ENCODE measurements at regions not wholly inside any gene's neighbourhood (a gene's known extent, or its start where the extent isn't known, plus 50 kb on each side); places are given as distances from the start of the nearest gene placed in this dataset.

DNA sequence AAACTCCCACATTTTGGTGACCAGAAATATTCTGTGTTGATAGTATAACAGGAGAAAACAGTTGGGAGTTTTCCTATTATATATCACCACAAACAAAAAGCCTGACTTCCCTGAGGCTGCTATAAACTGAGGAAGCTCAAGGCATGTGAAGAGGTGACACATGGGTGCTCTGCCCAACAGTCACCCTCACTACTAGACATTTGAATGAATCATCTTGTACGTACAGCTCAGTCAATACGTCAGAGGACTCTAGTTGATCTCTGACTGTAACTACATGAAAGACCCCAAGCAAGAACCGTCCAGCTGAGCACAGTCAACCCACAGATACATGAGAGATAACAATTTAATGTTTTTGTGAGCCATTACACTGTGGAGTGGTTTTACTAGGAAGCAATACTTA is 338.3 kb upstream of the ATP11B start:
- Histone ChIP-seq H3K27me3 (ENCODE audit: insufficient read depth, poor library complexity, severe bottlenecking) (no peaks in the 10 kb centered on the region), H3K27ac (replicated peaks) (no peak overlapping the region), H3K4me3 (replicated peaks; ENCODE audit: insufficient read depth, low read length) (no peak overlapping the region)
- DNase-seq (ENCODE audit: low read depth in 1 of 2, low spot score in 1 of 2): no peak
- TF ChIP-seq, protein P1, sequence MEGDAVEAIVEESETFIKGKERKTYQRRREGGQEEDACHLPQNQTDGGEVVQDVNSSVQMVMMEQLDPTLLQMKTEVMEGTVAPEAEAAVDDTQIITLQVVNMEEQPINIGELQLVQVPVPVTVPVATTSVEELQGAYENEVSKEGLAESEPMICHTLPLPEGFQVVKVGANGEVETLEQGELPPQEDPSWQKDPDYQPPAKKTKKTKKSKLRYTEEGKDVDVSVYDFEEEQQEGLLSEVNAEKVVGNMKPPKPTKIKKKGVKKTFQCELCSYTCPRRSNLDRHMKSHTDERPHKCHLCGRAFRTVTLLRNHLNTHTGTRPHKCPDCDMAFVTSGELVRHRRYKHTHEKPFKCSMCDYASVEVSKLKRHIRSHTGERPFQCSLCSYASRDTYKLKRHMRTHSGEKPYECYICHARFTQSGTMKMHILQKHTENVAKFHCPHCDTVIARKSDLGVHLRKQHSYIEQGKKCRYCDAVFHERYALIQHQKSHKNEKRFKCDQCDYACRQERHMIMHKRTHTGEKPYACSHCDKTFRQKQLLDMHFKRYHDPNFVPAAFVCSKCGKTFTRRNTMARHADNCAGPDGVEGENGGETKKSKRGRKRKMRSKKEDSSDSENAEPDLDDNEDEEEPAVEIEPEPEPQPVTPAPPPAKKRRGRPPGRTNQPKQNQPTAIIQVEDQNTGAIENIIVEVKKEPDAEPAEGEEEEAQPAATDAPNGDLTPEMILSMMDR (IDR thresholded peaks at IDR 0.05; ENCODE audit: insufficient read depth, low read length): no peak
- TF ChIP-seq POLR2AphosphoS5 (IDR thresholded peaks at IDR 0.05; ENCODE audit: low read depth): no peak
- no peak for TF ChIP-seq GABPA (IDR thresholded peaks at IDR 0.05; ENCODE audit: low read depth)
- TF ChIP-seq, protein P2, sequence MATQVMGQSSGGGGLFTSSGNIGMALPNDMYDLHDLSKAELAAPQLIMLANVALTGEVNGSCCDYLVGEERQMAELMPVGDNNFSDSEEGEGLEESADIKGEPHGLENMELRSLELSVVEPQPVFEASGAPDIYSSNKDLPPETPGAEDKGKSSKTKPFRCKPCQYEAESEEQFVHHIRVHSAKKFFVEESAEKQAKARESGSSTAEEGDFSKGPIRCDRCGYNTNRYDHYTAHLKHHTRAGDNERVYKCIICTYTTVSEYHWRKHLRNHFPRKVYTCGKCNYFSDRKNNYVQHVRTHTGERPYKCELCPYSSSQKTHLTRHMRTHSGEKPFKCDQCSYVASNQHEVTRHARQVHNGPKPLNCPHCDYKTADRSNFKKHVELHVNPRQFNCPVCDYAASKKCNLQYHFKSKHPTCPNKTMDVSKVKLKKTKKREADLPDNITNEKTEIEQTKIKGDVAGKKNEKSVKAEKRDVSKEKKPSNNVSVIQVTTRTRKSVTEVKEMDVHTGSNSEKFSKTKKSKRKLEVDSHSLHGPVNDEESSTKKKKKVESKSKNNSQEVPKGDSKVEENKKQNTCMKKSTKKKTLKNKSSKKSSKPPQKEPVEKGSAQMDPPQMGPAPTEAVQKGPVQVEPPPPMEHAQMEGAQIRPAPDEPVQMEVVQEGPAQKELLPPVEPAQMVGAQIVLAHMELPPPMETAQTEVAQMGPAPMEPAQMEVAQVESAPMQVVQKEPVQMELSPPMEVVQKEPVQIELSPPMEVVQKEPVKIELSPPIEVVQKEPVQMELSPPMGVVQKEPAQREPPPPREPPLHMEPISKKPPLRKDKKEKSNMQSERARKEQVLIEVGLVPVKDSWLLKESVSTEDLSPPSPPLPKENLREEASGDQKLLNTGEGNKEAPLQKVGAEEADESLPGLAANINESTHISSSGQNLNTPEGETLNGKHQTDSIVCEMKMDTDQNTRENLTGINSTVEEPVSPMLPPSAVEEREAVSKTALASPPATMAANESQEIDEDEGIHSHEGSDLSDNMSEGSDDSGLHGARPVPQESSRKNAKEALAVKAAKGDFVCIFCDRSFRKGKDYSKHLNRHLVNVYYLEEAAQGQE (IDR thresholded peaks at IDR 0.05; ENCODE audit: insufficient replicate concordance, low read depth): no peak
- TF ChIP-seq SPI1 (IDR thresholded peaks at IDR 0.05; ENCODE audit: borderline replicate concordance, low read depth): no peak

DNA sequence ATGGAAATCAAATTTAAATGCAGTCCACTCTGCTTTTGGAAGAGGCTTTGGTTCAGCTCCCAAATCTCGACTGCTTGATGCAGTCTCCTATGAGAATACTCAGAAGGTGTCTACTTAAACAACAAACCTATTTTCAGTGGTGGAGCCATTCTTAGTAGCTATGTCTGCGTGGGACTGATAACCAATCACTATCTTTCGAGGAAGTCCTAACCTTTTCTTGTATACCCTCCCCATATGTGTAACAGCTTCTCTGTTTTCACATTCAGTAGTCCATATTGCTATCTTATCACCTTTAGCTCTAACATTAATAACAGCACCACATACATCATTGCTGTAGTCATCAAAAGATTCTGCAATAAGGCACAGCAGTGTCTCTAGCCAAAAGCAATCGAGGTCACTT is 333.0 kb upstream of the ATP11B start:
- TF ChIP-seq, protein P1 (IDR thresholded peaks at IDR 0.05; ENCODE audit: insufficient read depth, low read length): no peak
- no peak overlapping the region for H3K4me3 ChIP-seq (replicated peaks; ENCODE audit: insufficient read depth, low read length)
- no peak for DNase-seq (ENCODE audit: low read depth in 1 of 2, low spot score in 1 of 2)
- H3K27ac ChIP-seq (replicated peaks): no peak overlapping the region
- H3K27me3 ChIP-seq (ENCODE audit: insufficient read depth, poor library complexity, severe bottlenecking): no peaks in the 10 kb centered on the region

DNA sequence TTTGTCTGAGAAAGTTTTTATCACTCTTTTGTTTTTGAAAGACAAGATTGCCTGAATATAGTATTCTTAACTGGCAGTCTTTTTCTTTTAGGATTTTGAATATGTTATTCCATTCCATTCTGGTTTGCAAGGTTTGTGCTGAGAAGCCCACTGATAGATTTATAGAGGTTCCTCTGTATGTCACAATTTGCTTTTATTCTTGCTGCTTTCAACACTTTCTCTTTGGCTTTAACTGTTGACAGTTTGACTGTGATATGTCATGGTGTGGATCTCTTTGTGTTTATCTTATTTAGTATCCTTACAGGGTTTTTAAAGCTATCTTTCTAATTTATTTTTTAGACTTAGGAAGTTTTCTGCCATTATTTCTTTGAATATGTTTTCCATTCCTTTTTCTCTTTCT is 331.2 kb upstream of the ATP11B start:
- Histone ChIP-seq H3K27me3 (ENCODE audit: insufficient read depth, poor library complexity, severe bottlenecking) (no peaks in the 10 kb centered on the region), H3K27ac (replicated peaks) (no peak overlapping the region), H3K4me3 (replicated peaks; ENCODE audit: insufficient read depth, low read length) (no peak overlapping the region)
- no peak for DNase-seq (ENCODE audit: low read depth in 1 of 2, low spot score in 1 of 2)
- TF ChIP-seq SPI1 (IDR thresholded peaks at IDR 0.05; ENCODE audit: borderline replicate concordance, low read depth): no peak
- no peak for TF ChIP-seq POLR2AphosphoS5 (IDR thresholded peaks at IDR 0.05; ENCODE audit: low read depth)
- TF ChIP-seq, protein P2 (IDR thresholded peaks at IDR 0.05; ENCODE audit: insufficient replicate concordance, low read depth): no peak
- TF ChIP-seq, protein P1 (IDR thresholded peaks at IDR 0.05; ENCODE audit: insufficient read depth, low read length): no peak
- TF ChIP-seq GABPA (IDR thresholded peaks at IDR 0.05; ENCODE audit: low read depth): no peak

DNA sequence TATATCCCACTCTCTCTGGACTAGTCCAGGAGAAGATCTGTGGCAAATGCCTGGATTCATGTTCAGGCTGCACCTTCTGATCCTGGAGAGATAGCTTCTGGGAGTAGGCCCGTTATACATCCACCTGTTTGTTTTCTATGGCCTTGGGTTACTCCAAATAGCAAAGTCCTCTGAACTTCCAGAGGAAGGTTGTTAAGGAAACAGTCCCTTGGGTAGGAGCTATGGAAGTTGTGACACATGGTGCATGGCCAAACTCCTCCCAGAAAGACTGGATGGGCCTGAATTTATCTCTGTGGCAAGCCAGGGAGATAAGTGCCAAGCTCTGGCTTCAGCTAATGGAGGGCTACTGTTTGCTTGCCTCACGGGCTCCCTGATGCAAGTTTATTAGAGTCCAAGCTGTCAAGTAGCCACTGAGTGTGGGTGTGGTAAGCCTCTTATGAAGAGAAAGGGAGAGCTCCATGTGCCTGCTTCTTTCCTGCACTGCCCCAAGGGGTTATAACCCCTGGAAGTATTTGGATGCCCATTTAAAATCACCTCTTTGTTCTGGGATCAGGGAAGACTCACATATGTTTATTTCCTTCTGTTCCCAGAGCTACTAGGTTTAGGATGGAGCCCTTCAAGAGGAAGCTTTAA is 328.7 kb upstream of the ATP11B start:
- no peak for DNase-seq (ENCODE audit: low read depth in 1 of 2, low spot score in 1 of 2)
- Histone ChIP-seq H3K27me3 (ENCODE audit: insufficient read depth, poor library complexity, severe bottlenecking) (no peaks in the 10 kb centered on the region), H3K27ac (replicated peaks) (no peak overlapping the region), H3K4me3 (replicated peaks; ENCODE audit: insufficient read depth, low read length) (no peak overlapping the region)
- TF ChIP-seq POLR2AphosphoS5 (IDR thresholded peaks at IDR 0.05; ENCODE audit: low read depth): no peak

Measured in HL-60 (cell line).